Fibroblast of skin of back (primary cell): ENCODE measurements at regions not wholly inside any gene's neighbourhood (a gene's known extent, or its start where the extent isn't known, plus 50 kb on each side); places are given as distances from the start of the nearest gene placed in this dataset.
A peak's percentile ranks its signal among the peaks of the same experiment; 100 is the strongest.
"Not testable (repeated sequence)": the region's sequence is repeated elsewhere in the genome, so short reads cannot be mapped to it uniquely, and the experiment has no call there.

ENCODE experiments used
- DNase-seq: peaks from one replicate; pipeline ENCODE4 v3.0.0-alpha.2; 2013

DNA sequence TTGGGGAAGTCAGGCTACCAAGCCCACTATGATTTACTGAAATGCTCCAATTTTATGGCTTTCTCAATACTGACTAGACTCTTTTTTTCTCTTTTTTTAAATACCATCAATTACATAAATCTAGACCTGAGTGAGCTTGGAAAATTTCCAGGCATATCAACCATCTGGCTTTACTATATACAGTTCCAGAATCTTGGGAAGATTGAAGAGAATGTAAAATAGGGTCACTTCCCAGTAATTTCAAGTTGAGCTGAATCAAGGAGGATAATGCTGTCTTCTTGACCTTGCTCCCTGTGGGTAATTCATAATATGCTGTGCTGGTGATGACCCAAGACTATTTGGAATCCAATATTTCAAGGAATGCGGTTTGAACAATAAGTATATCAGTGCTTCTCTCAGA lies 108.1 kb downstream of the MAP3K21 start:
- DNase-seq = no peak

DNA sequence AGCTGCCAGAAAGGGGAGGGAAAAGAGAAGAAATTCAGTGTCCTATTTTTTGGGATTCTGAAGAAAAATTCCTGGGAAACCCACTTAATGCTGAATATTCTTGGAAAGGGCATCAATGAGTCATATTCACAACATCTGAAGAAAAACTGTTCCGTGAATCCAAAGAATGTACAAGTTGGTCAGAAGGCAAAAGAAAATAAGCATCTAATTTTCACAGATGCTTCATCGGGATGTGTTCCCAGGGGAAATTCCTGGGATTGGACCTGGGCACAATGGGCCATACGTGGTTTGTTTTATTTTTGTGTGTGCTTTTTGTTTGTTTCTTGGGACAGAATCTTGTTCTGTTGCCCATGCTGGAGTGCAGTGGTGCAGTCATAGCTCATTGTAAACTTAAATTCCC lies 112.2 kb downstream of the MAP3K21 start:
- DNase-seq = peak; percentile 8

- DNase-seq = peak; percentile 47
These were observed 113.5 kb downstream of the MAP3K21 start for GRCh38 chr1:233440951-233441401.

- no peak for DNase-seq
These were observed 114.7 kb downstream of the MAP3K21 start for GRCh38 chr1:233442026-233442780.

GRCh38 chr1:233443040-233443760 lies 115.7 kb downstream of the MAP3K21 start:
- DNase-seq = no peak

- DNase-seq = no peak
These were observed 117.0 kb downstream of the MAP3K21 start for GRCh38 chr1:233444484-233444883.

DNA sequence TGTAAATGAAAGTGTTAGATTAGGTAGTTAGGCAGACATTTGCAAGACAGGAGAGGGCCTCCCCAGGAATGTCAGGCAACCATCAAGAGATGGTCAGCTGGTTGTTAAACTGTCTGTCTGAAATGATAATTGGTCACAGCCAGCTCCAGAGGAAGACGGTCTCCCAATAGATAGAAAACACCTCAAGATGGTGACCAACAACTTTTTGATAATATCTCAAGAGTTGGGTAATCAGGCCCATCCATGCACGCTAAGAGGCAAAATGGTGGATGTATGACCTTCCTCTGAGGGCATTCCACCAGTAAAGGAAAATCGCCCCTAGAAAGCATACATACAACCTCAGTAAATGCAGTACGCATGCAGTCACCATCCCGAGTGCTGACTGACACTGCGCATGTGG lies 118.2 kb downstream of the MAP3K21 start:
- no peak for DNase-seq

GRCh38 chr1:233446935-233447334 lies 119.4 kb downstream of the MAP3K21 start:
- no peak for DNase-seq

GRCh38 chr1:233448109-233448689 lies 120.7 kb downstream of the MAP3K21 start:
- DNase-seq = no peak

DNA sequence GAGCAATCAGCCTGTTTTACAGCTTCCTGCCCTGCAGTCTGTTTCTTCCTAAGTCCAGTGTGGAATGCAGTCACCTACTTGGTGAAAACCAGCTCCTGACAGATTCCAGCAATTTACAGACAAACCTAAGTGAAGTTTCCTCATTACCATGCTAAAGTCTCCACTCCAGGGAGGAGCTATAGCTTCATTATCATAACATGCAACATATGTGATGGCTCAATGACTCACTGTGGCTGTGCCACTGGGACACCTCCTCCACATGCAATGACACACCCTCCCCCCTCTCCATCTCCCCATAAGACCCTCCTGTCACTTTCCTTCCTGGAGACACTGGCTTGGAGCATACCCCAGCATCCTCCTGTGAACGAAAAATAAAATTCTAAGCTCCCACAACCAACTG lies 125.2 kb downstream of the MAP3K21 start:
- DNase-seq = no peak

GRCh38 chr1:233453433-233454200 lies 126.1 kb downstream of the MAP3K21 start:
- no peak for DNase-seq

DNA sequence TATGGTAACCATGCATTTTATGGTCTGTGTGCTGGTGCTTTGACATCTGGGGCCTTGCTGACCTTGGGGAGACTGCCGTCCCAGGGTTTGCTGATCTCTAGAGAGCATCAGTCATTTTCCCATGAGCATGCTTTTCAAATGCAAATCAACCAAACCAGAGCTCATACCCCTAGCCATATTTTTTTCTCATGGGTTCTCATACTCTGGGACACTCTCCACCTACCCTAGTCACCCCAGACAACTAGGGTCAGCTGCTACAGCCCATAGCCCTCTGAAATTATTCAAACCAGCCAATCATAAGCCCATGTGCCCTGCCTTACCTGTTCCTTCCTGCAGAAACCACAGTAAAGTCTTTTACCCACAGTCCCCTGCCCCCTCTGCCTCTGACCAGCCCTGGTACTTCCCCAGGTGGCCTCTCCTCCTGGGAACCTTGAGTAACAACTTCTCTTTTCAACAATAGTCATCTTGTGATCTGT lies 132.0 kb downstream of the MAP3K21 start:
- DNase-seq = no peak

DNA sequence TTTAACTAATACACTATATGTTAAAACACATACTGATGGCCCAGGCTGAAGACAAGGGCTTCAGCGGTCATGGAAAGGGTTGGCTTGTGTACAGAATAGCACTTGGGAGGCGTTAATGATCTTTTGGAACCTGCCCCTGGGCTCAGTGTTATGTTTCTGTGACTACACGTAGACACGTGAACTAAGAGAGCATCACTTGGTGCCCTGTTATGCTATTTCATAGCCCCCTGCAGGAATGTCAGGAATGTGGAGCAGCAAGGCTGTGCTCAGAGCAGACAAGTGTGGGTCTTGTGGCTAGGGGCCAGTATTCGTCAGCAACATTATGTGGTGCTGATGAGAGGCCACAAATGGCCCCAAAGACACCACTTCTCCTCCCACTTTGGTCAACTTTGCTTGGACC lies 132.4 kb downstream of the MAP3K21 start:
- no peak for DNase-seq

DNA sequence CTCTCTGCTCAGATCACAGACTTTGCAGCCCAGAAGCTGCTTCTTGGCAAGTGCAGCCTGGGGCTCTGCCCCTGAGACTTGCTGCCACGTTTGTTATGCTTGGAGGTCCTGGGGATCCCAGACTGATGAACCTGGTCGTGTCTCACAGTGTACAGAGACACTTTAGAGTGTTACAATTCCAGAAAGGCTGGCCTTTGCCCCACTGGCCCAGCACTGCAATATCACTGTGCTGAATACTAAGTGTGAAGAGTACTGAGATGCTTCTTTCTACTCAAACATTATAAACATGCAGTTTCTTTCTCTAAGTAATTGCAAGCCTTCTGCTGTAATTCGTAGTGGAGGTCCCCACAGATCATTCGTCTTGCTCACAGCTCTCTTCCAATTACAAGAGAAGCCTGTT lies 133.2 kb downstream of the MAP3K21 start:
- DNase-seq = no peak

GRCh38 chr1:233461847-233462246 lies 134.3 kb downstream of the MAP3K21 start:
- no peak for DNase-seq

GRCh38 chr1:233463333-233463732 lies 135.8 kb downstream of the MAP3K21 start:
- no peak for DNase-seq

DNA sequence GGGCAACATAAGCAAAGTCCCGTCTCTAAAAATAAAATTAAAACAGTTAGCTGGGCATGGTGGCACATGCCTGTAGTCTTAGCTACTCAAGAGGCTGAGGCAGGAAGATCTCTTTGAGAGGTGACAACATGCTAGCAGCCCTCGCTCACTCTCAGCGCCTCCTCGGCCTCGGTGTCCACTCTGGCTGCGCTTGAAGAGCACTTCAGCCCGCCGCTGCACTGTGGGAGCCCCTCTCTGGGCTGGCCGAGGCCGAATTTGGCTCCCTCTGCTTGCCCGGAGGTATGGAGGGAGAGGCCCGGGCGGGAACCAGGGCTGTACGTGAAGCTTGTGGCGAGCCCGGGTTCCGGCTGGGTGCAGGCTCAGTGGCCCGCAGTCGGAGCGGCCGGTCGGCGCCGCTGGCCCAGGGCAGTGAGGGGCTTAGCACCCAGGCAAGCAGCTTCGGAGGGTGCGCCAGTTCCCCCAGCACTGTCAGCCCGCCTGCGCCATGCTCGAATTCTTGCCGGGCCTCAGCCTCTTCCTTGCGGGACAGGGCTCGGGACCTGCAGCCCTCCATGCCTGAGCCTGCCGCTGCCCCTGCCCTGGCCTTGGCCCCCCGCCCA lies 138.3 kb downstream of the MAP3K21 start:
- no peak for DNase-seq

DNA sequence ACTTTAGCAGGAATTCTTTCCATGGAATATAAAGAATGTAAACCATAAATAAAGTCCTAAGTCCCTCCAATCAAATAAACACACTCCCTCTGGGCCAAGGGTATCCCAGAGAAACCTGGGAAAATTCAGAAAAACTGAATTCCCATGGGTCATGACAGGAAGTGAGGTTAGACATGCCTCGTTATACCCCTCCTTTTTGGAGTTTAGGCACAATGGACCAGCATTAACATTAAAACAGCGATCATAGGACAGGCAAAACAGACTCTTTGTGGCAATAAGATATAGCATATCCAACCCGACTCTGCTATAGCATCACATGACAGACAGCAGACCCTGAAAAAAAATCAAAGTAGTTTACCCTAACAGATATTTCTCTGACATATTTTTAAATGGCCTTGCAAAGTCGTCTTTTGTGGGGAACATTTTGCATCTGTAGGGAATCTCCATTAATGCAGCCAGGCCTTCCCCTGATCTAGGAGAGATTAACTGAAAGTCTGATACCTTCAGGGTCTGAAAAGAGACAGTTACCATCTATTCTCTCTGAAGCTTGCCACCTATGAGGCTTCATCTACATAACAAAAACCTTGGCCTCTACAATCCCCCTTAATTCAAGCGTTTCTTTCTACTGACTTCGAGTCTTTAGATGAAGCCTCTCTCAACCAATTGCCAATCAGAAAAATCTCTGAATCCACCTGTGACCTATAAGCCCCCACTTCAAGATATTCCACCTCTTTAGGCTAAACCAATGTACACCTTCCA lies 143.0 kb upstream of the KCNK1 start:
- DNase-seq = no peak

DNA sequence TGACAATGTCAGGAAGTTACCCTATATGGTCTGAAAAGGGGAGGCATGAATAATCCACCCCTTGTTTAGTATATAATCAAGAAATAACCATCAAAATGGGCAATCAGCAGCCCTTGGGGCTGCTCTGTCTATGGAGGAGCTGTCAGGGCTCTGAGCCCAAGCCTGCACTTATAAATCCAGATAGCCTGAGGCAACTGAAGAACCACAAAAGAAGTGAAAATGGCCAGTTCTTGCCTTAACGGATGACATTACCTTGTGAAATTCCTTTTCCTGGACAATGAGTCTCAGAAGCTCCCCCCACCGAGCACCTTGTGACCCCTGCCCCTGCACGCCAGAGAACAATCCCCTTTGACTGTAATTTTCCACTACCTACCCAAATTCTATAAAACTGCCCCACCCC lies 142.1 kb upstream of the KCNK1 start:
- not testable (repeated sequence) for DNase-seq

GRCh38 chr1:233472796-233473195 lies 141.1 kb upstream of the KCNK1 start:
- not testable (repeated sequence) for DNase-seq

- no peak for DNase-seq
These were observed 140.2 kb upstream of the KCNK1 start for GRCh38 chr1:233473549-233474204.
